ENCODE measurements at regions not wholly inside any gene's neighbourhood (a gene's known extent, or its start where the extent isn't known, plus 50 kb on each side); places are given as distances from the start of the nearest gene placed in this dataset.

- no peak for DNase-seq (ENCODE audit: low spot score)
These were observed 157.3 kb downstream of the ZNF281 start for GRCh38 chr1:200252531-200252930.

GRCh38 chr1:200250469-200250868 lies 159.4 kb downstream of the ZNF281 start:
- no peak for DNase-seq (ENCODE audit: low spot score)

GRCh38 chr1:200248541-200248940 lies 161.3 kb downstream of the ZNF281 start:
- no peak for DNase-seq (ENCODE audit: low spot score)

GRCh38 chr1:200247518-200247917 lies 162.3 kb downstream of the ZNF281 start:
- DNase-seq (ENCODE audit: low spot score) = no peak

- DNase-seq (ENCODE audit: low spot score) = no peak
These were observed 164.4 kb downstream of the ZNF281 start for GRCh38 chr1:200245473-200245872.

GRCh38 chr1:200243042-200243437 lies 166.8 kb downstream of the ZNF281 start:
- DNase-seq (ENCODE audit: low spot score) = no peak

GRCh38 chr1:200242110-200243041 lies 167.5 kb downstream of the ZNF281 start:
- DNase-seq (ENCODE audit: low spot score) = no peak

- no peak for DNase-seq (ENCODE audit: low spot score)
These were observed 169.2 kb downstream of the ZNF281 start for GRCh38 chr1:200240656-200241055.

GRCh38 chr1:200238311-200238710 lies 171.5 kb downstream of the ZNF281 start:
- no peak for DNase-seq (ENCODE audit: low spot score)

- no peak for DNase-seq (ENCODE audit: low spot score)
These were observed 172.8 kb downstream of the ZNF281 start for GRCh38 chr1:200237066-200237465.

- no peak for DNase-seq (ENCODE audit: low spot score)
These were observed 174.9 kb downstream of the ZNF281 start for GRCh38 chr1:200234938-200235337.

- no peak for DNase-seq (ENCODE audit: low spot score)
These were observed 176.4 kb downstream of the ZNF281 start for GRCh38 chr1:200233393-200233792.

- DNase-seq (ENCODE audit: low spot score) = no peak
These were observed 178.0 kb downstream of the ZNF281 start for GRCh38 chr1:200231787-200232231.

- DNase-seq (ENCODE audit: low spot score) = no peak
These were observed 179.2 kb downstream of the ZNF281 start for GRCh38 chr1:200230671-200231070.

- no peak for DNase-seq (ENCODE audit: low spot score)
These were observed 181.3 kb downstream of the ZNF281 start for GRCh38 chr1:200228486-200228885.

GRCh38 chr1:200228081-200228480 lies 181.8 kb downstream of the ZNF281 start:
- DNase-seq (ENCODE audit: low spot score) = no peak

Measured in RKO (cell line).